NCI-H1092 treated with DMSO at 0.1 percent for 48 hours (cell line): ENCODE measurements at regions not wholly inside any gene's neighbourhood (a gene's known extent, or its start where the extent isn't known, plus 50 kb on each side); places are given as distances from the start of the nearest gene placed in this dataset.

ENCODE experiments used
- DNase-seq: peaks from one replicate; lab custom pipeline; 2025; lab: John Stamatoyannopoulos, UW

- no peak for DNase-seq
These were observed 606.6 kb downstream of the EFNB2 start for GRCh38 chr13:105928901-105929300.

- DNase-seq, result no peak
These were observed 607.4 kb downstream of the EFNB2 start for GRCh38 chr13:105928048-105928447.

- DNase-seq, result no peak
These were observed 610.0 kb downstream of the EFNB2 start for GRCh38 chr13:105925496-105925895.

GRCh38 chr13:105921711-105922110 lies 613.8 kb downstream of the EFNB2 start:
- DNase-seq, result no peak

GRCh38 chr13:105920370-105920769 lies 615.1 kb downstream of the EFNB2 start:
- DNase-seq, result no peak

GRCh38 chr13:105918842-105919741 lies 616.4 kb downstream of the EFNB2 start:
- no peak for DNase-seq

GRCh38 chr13:105915146-105915850 lies 620.2 kb downstream of the EFNB2 start:
- no peak for DNase-seq

- no peak for DNase-seq
These were observed 621.0 kb downstream of the EFNB2 start for GRCh38 chr13:105914291-105915036.

- no peak for DNase-seq
These were observed 626.9 kb downstream of the EFNB2 start for GRCh38 chr13:105908586-105908985.

GRCh38 chr13:105907319-105908019 lies 628.0 kb downstream of the EFNB2 start:
- no peak for DNase-seq

GRCh38 chr13:105906746-105907145 lies 628.7 kb downstream of the EFNB2 start:
- DNase-seq, result no peak

- DNase-seq, result no peak
These were observed 631.3 kb downstream of the EFNB2 start for GRCh38 chr13:105904034-105904742.

- DNase-seq, result no peak
These were observed 633.1 kb downstream of the EFNB2 start for GRCh38 chr13:105902396-105902795.

GRCh38 chr13:105897575-105897974 lies 637.9 kb downstream of the EFNB2 start:
- no peak for DNase-seq

- DNase-seq, result no peak
These were observed 640.8 kb downstream of the EFNB2 start for GRCh38 chr13:105894697-105895096.

- DNase-seq, result no peak
These were observed 645.0 kb downstream of the EFNB2 start for GRCh38 chr13:105890509-105890908.

- no peak for DNase-seq
These were observed 657.3 kb downstream of the EFNB2 start for GRCh38 chr13:105878119-105878700.

GRCh38 chr13:105874814-105875213 lies 660.6 kb downstream of the EFNB2 start:
- no peak for DNase-seq

- DNase-seq, result no peak
These were observed 663.7 kb downstream of the EFNB2 start for GRCh38 chr13:105871768-105872167.

GRCh38 chr13:105871326-105871725 lies 664.1 kb downstream of the EFNB2 start:
- no peak for DNase-seq
